ENCODE measurements at regions not wholly inside any gene's neighbourhood (a gene's known extent, or its start where the extent isn't known, plus 50 kb on each side); places are given as distances from the start of the nearest gene placed in this dataset.
"Not testable (repeated sequence)": the region's sequence is repeated elsewhere in the genome, so short reads cannot be mapped to it uniquely, and the experiment has no call there.

DNA sequence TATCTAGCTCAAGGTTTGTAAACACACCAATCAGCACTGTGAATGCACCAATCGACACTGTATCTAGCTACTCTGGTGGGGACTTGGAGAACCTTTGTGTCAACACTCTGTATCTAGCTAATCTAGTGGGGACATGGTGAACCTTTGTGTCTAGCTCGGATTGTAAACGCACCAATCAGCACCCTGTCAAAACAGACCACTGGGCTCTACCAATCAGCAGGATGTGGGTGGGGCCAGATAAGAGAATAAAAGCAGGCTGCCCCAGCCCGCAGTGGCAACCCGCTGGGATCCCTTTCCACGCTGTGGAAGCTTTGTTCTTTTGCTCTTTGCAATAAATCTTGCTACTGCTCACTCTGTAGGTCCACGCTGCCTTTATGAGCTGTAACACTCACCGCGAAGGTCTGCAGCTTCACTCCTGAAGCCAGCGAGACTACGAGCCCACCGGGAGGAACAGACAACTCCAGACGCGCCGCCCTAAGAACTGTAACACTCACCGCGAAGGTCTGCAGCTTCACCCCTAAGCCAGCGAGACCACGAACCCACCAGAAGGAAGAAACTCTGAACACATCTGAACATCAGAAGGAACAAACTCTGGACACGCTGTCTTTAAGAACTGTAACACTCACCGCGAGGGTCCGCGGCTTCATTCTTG, 128.5 kb downstream of the MRPL14 start:
- not testable (repeated sequence) for DNase-seq (ENCODE audit: low spot score)

GRCh38 chr6:43997990-43998585, 129.2 kb downstream of the MRPL14 start:
- DNase-seq (ENCODE audit: low spot score): not testable (repeated sequence)

DNA sequence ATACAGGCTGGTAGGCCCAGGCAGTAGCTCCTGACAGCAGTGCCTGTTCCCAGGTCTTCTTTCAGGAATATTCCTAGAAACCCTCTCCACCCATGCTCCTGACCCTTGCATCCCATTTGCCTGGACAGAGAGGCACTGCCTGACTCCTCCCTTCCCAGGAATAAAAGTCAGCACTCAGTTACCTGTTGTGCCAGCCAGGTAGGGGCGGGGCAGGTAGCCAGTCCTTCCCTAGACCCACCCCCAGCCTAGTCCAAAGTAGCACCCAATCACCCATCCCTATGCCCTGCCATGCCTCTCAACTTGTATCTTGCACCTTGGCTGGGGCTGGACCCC, 129.9 kb downstream of the MRPL14 start:
- no peak for DNase-seq (ENCODE audit: low spot score)

DNA sequence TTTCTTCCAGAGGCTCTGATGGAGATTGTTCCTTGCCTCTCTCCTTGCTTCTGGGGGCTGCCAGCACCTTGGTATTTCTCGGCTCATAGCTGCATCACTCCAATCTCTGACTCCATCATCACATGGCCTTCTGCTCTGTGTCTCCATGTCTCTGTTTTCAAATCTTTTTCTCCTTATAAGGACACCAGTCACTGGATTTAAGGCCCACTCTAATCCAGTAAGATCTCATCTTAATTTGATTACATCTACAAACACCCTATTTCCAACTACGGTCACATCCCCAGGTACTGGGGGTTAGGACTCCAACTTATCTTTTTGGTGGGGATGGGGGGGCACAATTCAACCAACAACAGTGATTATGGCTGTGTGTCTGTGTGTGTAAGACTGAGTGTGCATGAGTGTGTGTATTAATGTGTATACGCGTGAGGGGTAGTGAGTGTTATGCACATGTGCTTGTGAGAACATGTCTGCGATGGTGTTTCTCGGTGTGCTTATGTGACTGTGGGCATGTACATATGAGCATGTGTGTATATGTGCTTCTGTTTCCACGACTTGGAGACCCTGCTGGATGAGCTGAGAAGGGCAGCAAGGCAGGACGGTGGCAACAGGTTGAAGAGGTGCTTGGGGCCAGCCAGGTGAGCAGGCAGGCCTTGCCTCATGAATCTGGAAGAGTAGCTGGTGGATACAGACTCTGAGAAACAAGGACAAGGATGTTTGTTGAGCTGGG, 130.5 kb downstream of the MRPL14 start:
- DNase-seq (ENCODE audit: low spot score): no peak

DNA sequence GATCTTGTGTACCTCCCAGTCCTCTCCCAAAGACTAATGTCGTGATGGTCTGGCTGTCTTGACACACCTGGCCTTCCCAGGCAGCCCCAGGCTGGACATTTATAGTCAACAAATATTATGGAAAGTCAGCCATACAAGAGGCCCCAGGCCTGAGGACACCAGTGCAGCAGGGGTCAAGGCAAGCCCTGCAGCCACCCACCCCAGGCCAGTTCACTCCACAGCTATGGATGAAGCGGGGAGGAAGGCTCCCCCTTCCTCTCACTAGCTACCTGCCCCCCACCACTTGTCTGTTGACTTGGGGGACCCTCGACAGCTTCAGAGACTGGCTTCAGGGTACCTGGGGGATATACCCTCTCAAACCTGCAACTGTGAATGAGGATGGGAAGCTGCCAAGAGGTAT, 132.1 kb downstream of the MRPL14 start:
- DNase-seq (ENCODE audit: low spot score): no peak

DNA sequence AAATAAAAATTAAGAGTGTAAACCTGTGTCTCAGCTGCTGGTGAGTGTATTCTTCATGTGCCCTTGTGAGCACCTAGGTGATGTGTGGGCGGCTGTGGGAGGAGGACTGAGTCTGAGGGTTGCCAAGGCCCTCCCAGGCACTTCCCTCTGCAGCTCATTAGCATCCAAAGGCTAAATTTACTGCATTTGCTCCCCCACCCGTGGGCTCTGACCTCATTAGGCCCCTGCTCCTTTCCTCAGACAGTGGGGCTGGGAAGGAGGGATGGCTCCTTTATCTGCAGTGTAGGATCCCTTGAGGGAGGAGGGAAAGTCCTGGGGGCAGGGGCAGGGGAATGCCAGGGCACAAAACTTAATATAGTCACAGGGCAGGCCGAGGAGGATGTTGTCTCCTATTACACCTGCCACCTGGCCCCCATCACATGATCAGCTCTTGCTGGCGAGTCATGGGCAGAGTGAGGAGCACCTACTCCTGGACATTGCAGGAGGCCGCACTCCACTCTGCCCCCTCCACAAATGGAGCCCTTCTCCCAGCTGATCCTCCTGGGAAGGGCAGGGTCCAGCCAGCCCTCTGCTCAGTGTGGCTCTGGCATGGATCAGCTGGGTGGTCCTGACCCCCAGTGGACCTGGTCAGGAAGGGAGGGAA, 133.2 kb downstream of the MRPL14 start:
- no peak for DNase-seq (ENCODE audit: low spot score)

DNA sequence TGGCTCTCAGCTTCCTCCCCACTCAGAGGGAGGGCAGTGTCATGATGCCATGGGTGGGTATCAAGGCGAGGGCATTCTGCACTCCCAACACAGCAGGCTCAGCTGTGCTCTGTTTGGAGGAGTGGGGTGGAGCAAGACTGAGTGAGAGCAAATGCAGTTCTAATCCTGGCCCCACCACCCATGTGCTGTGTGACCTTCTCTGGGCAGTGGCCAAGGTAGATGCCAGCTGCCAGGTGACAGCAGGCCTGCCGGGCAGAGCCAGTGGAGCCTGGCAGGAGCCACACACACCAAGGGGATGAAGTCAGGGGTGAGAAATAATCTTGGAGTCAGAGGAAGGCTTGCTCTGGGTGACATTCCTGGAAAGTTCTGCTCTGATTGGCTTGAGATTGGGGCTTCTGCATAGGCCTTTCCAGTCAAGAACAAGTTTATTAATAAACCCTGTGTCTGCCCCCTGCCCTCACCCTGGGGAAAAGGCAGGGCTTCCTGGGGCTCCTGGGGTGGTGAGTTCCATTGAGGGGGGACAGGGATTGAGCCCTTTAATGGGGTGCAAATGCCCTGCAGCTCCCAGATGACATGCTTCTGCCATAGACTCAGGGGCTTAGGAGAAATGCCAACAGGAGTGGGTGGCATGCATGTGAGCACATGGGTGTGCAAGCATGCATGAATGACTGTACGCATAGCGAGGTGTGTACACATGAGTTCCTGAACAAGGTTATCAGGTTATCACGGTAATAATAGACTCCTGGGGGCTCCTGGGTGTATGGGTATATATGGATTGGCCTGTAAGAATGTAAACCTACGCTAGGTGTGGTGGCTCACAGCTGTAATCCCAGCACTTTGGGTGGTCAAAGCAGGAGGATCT, 134.2 kb downstream of the MRPL14 start:
- DNase-seq (ENCODE audit: low spot score): no peak

DNA sequence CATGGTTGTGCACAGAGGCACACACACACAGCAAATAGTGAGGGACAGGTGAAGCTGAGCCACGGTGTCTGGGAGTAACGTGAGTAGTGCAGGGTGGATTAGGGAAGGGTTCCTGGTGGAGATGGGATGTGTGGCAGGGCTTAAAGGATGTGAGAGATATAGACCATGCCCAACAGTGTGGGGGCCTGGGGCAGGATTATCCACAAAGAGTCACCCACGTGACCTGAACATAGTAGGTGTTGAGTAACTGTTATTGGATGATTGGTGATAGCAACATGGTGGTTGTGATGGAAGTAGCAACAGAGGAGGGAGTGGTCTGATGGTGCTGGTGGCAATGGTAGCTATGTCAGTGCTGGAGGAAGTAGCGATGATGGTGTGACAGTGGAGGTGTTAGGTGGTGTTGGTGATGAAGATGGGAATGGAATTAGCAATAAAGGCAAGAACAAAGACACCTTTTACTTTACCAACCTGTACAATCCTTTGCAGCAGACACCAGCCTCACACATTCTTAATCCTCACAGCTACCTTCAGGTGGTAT, 135.1 kb downstream of the MRPL14 start:
- DNase-seq (ENCODE audit: low spot score): no peak

DNA sequence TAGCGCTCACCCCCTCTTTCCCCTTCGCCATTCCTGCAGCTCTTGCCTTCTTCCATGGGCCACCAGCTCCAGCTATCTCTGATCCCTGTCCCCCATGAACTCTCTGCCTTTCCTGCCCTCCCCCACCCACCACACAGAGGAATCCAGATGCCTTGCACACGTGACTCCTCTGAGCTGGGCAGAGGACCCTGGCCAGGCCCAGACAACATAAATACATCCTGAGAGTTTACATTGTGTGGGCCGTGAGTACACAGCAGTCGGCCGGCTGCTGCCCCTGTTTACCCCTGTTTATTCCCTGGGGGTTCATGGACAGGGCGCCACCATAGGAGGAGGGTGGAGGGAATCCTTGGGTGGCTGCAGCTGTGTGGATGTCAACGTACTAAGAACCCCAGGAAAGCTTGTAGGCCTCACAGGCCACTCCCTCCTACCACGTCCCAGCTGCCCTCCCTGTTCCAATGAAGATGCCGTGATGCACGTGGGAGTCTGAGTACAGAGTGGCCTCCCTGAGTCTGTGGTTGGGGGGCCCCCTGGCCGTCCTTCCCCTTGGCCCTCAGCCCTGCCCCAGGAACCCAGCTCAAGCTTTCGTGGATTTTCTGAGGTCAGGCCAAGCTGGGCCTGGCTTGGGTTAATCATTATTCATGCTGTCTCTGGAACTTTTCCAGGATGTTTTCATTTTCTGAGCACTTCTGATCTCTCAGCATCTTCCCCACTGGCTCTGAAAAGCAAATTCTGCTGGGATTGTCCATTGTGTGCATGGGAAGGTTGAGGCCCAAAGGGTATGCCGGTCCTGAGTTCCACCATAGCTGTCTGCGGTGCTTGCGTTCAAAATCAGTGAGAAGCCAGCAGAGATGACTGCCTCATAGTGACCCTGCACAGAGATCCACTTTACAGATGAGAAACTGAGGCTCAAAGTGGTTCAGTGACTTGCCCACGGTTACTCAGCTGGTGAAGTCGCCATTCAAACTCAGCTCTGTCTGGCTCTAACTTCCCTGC, 136.3 kb downstream of the MRPL14 start:
- no peak for DNase-seq (ENCODE audit: low spot score)

DNA sequence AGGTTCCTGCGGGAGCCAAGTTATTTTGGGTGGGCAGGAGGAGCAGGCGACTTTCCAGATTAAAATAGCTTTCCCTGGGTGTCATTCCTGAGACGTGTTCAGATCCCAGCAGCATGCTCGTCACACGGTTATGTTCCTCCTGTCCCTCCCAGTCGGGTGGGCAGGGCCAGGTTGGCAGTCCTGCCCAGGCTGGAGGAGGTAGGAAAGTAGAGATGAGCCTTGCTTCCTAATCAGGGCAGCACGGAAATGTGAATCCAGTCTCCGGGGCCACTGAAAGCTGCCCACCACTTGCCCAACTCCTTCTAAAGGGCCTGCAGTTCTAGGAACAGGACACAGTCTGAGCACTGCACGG, 137.0 kb downstream of the MRPL14 start:
- no peak for DNase-seq (ENCODE audit: low spot score)

DNA sequence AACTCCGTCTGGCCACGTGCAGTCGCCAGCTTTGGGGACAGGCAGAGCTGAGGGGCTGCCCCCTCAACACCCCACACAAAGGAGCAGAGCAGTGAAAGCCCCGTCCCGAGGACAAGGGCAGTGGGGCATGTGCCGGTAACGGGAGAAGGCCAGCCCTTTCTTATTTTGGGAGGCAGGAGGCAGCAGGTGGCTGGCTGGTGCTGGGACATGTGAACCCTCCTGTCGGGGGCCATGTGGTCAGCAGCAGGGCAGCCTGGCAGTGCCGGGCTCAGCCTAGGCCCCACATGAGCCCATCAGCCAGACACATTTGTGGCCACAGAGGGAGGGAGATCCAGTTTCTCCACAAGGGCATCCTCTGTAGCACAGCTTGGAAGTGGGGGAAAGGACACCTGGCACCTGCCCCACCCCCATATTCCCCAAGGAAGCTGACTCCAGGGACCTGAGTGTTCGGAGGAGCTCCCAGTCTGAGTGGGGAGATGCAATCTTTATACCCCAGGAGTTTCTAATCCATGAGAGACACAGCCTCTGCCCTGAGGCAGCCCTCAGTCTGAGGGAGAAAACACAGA, 137.6 kb downstream of the MRPL14 start:
- no peak for DNase-seq (ENCODE audit: low spot score)

DNA sequence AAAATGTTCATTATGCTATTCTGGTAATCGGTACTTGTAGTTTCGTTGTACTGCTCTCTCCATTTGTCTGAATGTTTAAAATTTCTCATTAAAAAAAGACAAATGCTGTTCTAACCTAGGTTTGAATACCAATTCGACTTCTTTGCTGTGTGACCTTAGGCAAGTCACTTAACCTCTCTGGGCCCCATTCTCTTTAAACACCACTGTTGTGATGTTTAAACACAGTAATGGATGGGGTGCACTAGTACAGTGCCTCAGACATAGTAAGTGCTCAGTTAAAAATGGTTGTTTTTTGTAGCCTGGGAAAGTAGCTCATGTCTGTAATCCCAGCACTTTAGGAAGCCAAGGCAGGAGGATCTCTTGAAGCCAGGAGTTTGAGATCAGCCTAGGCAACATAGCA, 138.5 kb downstream of the MRPL14 start:
- no peak for DNase-seq (ENCODE audit: low spot score)

GRCh38 chr6:43987838-43988439, 139.3 kb downstream of the MRPL14 start:
- no peak for DNase-seq (ENCODE audit: low spot score)

DNA sequence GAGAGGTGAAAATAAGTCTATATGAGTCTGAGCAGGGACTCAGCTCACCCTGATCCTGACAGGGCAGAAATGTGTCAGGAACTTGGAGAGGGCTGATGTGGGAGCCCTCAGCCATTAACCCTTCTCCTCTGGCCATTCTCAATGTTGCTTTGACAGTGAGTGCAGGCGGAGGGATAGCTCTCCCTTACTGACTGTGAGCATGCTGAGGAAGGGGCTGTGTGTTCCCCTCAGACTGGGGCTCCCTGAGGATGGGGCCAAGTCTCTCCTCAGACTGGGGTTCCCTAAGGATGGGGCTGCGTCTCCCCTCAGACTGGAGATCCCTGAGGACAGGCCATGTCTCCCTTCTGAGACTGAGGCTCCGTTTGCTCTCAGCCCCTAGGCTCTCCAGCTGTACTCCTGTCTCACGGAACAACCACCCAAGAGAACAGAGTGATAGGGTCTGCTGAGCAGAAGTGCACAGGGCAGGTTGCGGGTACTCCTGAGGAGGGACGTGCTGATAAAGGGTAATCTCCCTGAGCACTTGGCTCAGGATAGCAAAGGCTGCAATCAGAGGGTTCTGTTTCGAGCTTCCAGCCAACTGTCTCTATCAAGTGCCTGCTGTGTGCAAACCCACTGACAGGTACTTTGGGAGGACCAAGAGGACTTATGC, 141.0 kb downstream of the MRPL14 start:
- no peak for DNase-seq (ENCODE audit: low spot score)

- DNase-seq (ENCODE audit: low spot score): no peak
Observed at GRCh38 chr6:43985329-43985728, 141.9 kb downstream of the MRPL14 start.

DNA sequence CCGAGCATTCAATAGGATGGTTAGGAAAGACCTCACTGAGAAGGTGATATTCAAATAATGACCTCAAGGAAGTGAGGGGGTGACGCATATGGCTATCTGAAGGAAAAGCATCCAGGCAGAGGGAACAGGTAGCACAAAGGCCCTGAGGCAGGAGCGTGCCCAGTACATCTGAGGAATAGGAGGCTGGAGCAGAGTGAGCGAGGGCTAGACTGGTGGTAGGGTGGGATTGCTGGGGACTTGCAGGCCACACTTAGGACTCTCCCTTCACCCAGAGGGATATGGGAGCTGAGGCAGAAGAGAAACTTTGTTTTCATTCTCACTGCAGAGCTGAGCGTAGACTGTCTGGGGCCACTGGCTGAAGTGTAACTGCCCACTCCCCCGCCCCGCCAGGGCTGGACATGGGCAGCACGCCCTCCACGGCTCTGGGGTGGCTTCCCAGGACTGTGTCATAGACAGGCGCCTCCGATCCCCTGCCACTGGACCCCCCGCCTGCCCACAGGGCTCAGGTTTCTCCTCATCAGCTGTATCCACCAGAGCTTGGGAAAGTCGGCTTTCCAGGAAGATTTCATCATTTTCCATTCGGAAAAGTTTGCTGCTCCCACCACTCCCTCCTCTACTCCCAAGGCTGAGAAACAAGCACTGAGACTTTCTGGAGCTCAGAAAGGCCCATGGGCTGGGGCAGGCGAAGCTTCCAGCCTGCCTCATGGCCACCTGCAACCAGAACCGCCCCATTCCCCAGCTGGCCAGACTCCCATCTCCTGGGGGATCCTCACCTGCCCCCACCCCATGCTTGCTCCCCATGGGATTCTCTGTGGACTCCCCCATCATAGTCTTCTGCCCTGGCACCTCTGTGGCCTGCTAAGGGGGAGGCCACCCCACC, 142.6 kb downstream of the MRPL14 start:
- no peak for DNase-seq (ENCODE audit: low spot score)

- DNase-seq (ENCODE audit: low spot score): no peak
Observed at GRCh38 chr6:43983632-43984031, 143.6 kb downstream of the MRPL14 start.

DNA sequence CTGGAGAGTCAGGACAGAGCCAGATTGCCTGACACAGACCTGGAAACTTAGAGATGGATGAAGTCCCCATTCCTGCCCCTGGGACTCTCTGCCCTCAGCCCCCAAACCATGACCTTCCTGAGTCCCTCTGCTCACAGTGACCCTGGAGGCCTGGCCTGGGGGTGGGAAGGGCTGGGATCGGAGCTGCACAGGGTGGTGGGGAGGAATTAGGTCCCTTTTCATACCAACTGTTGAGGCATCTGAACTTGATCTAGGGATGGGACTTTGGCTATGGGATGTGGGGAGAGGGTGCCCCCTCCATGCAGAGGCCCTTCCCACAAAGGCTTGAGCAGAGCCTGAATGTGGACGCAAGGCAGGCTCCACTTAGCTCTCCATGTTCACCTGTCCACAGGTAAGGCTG, 144.1 kb downstream of the MRPL14 start:
- no peak for DNase-seq (ENCODE audit: low spot score)
